PC-3 (cell line): ENCODE measurements at regions not wholly inside any gene's neighbourhood (a gene's known extent, or its start where the extent isn't known, plus 50 kb on each side); places are given as distances from the start of the nearest gene placed in this dataset.

Experiments used
- ATAC-seq: fragments of 200-7000 bp; cut with Tn5 transposase; 2 replicates; pipeline ENCODE4 v1.9.1; 2020; ENCODE audit warnings: mild to moderate bottlenecking, moderate library complexity
- BruUV-seq: library from RNA; stranded (reverse); fragments of 400-500 nt; replicated peaks from 2 replicates; lab custom pipeline; 2021; lab: Mats Ljungman, UMichigan
- CTCF ChIA-PET: fragments of 300-600 bp; sonication (Branson Sonifier 250); formaldehyde crosslinking; loops from one replicate; lab custom pipeline; 2022; ENCODE audit warnings: antibody characterized with exemption; lab: Charles Lee
- POLR2A ChIA-PET: fragments of 300-600 bp; sonication (Branson Sonifier 250); formaldehyde crosslinking; loops from one replicate; lab custom pipeline; 2022; ENCODE audit warnings: antibody characterized with exemption; ENCODE audit not compliant: unreplicated experiment; lab: Charles Lee
- DNase-seq: peaks from one replicate; pipeline ENCODE4 v3.0.0-alpha.2; 2015
- H2AFZ ChIP-seq: fragments of 300-600 bp; sonication (generic); 2 replicates; pipeline ENCODE4 v1.6.0; 2016; ENCODE audit warnings: antibody characterized with exemption, low read length
- H3F3A ChIP-seq: fragments of 300-600 bp; sonication (generic); one replicate; pipeline ENCODE4 v1.6.0; 2017; ENCODE audit warnings: antibody characterized with exemption, low read length, control low read depth, mild to moderate bottlenecking; ENCODE audit not compliant: unreplicated experiment
- H3K27ac ChIP-seq: fragments of 300-600 bp; sonication (generic); 2 replicates; pipeline ENCODE4 v1.5.1; 2016; ENCODE audit warnings: mild to moderate bottlenecking, low read length
- H3K27me3 ChIP-seq: fragments of 300-600 bp; sonication (generic); 2 replicates; pipeline ENCODE4 v1.6.1; 2016; ENCODE audit warnings: low read length, mixed read lengths
- H3K36me3 ChIP-seq: fragments of 300-600 bp; sonication (generic); 2 replicates; pipeline ENCODE4 v1.6.1; 2016; ENCODE audit warnings: low read depth, mixed run types, low read length, mixed read lengths
- H3K4me1 ChIP-seq: fragments of 300-600 bp; sonication (generic); 2 replicates; pipeline ENCODE4 v1.5.1; 2016; ENCODE audit warnings: low read length; ENCODE audit not compliant: insufficient read depth
- H3K4me2 ChIP-seq: fragments of 300-600 bp; sonication (generic); 2 replicates; pipeline ENCODE4 v1.6.0; 2016; ENCODE audit warnings: low read length
- H3K4me3 ChIP-seq: fragments of 300-600 bp; sonication (generic); 2 replicates; pipeline ENCODE4 v1.5.1; 2016; ENCODE audit warnings: mild to moderate bottlenecking, low read length, mixed read lengths
- H3K79me2 ChIP-seq: fragments of 300-600 bp; sonication (generic); 2 replicates; pipeline ENCODE4 v1.6.1; 2017; ENCODE audit warnings: low read length, mixed read lengths
- H3K9ac ChIP-seq: fragments of 300-600 bp; sonication (generic); 2 replicates; pipeline ENCODE4 v1.6.0; 2016; ENCODE audit warnings: mild to moderate bottlenecking, low read length
- H3K9me2 ChIP-seq: fragments of 300-600 bp; sonication (generic); replicated peaks from 2 replicates; pipeline ENCODE4 v1.6.1; 2016; ENCODE audit warnings: mixed run types, low read length, mixed read lengths
- H3K9me3 ChIP-seq: fragments of 300-600 bp; sonication (generic); 2 replicates; pipeline ENCODE4 v1.6.1; 2016; ENCODE audit warnings: low read length, mixed read lengths
- H4K20me1 ChIP-seq: fragments of 300-600 bp; sonication (generic); 2 replicates; pipeline ENCODE4 v1.6.1; 2016; ENCODE audit warnings: low read length, mixed read lengths
- EZH2 ChIP-seq: fragments of 300-600 bp; sonication (generic); IDR thresholded peaks from one replicate; pipeline ENCODE4 v1.6.1; 2017; ENCODE audit warnings: antibody characterized with exemption, mild to moderate bottlenecking, low read length; ENCODE audit not compliant: unreplicated experiment
- EZH2phosphoT487 ChIP-seq: fragments of 300-600 bp; sonication (generic); IDR thresholded peaks from 2 replicates; pipeline ENCODE4 v1.6.1; 2018; ENCODE audit warnings: mild to moderate bottlenecking, antibody characterized with exemption, low read length, borderline replicate concordance
- intact Hi-C: fragments of 100-400 bp; cut with micrococcal nuclease; formaldehyde crosslinking; loops from 2 replicates; pipeline ENCODE4 v1.9.0; 2023
- TF ChIP-seq, protein P1 (sequence below): fragments of 300-600 bp; sonication (generic); conservative IDR thresholded peaks from 2 replicates; pipeline ENCODE4 v1.5.1; 2017; ENCODE audit warnings: antibody characterized with exemption, low read depth, mild to moderate bottlenecking, low read length

DNA sequence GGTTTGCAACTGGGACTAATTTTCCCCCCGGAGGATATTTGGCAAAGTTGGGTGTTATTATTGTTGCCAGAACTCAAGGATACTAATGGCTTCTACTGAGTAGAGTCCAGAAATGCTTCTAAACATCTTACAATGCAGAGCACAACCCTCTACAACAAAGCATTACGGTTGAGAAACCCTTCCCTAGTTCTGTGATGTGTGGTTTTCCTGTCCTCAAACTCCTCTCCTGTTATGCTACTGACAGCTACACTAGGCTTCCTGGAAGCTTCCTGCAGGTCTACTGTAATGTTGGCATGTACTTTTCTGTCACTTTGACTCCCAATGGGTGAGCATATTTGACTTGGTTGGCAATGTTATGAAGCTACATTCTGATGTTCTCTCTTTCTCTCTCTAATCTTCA lies 1656.9 kb downstream of the MRPL39 start:
- no peak overlapping the region for H2AFZ ChIP-seq
- intact Hi-C loops: loop anchor here (2.0 kb wide), 1 partner anchor 60 kb away; no protein-coding TSS in a partner anchor
- peak overlapping the region; percentile 84 for H3K27ac ChIP-seq
- H3K36me3 ChIP-seq: no peaks in the 10 kb centered on the region
- H3K4me2 ChIP-seq: no peak overlapping the region
- H3K27me3 ChIP-seq: no peaks in the 10 kb centered on the region
- peaks cover 27% of the 10 kb centered on the region for H3K4me1 ChIP-seq
- TF ChIP-seq EZH2phosphoT487 (no peak), EZH2 (no peak)
- TF ChIP-seq, protein P1, sequence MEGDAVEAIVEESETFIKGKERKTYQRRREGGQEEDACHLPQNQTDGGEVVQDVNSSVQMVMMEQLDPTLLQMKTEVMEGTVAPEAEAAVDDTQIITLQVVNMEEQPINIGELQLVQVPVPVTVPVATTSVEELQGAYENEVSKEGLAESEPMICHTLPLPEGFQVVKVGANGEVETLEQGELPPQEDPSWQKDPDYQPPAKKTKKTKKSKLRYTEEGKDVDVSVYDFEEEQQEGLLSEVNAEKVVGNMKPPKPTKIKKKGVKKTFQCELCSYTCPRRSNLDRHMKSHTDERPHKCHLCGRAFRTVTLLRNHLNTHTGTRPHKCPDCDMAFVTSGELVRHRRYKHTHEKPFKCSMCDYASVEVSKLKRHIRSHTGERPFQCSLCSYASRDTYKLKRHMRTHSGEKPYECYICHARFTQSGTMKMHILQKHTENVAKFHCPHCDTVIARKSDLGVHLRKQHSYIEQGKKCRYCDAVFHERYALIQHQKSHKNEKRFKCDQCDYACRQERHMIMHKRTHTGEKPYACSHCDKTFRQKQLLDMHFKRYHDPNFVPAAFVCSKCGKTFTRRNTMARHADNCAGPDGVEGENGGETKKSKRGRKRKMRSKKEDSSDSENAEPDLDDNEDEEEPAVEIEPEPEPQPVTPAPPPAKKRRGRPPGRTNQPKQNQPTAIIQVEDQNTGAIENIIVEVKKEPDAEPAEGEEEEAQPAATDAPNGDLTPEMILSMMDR: no peak
- no peaks in the 10 kb centered on the region for H3F3A ChIP-seq
- ChIA-PET POLR2A (no interaction called here), CTCF (no interaction called here)
- DNase-seq (no peak), ATAC-seq (no peak)
- BruUV-seq: no TSS peak
- no peak overlapping the region for H3K4me3 ChIP-seq
- peak overlapping the region; percentile 35; the same call in 1 of the 2 replicates for H3K9ac ChIP-seq
- no peaks in the 10 kb centered on the region for H3K79me2 ChIP-seq
- H4K20me1 ChIP-seq: no peaks in the 10 kb centered on the region
- H3K9me2 ChIP-seq: no peaks in the 10 kb centered on the region
- no peaks in the 10 kb centered on the region for H3K9me3 ChIP-seq

DNA sequence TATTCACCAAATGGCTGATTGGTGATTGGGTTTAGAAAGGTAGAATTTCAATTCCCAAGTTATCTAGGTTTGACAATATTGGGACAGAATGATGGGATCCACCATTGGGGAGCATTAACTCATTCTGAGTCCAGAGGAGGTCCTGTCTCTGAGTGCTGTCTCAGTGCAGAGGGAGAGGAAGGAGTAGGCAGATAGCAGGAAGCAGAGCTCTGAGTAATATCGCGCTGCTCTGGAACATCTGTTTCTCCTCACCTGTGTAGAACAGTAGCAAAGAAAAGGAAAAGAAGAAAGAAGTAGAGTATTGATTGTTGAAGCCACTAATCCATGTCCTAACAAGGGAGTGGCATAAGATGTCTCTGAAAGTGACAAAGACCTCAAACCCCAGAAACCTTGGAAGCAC lies 1657.8 kb downstream of the MRPL39 start:
- Histone ChIP-seq H3K9ac (no peak overlapping the region), H3K4me1 (peaks cover 27% of the 10 kb centered on the region), H3K36me3 (no peaks in the 10 kb centered on the region), H3F3A (no peaks in the 10 kb centered on the region), H3K4me3 (no peak overlapping the region), H3K27ac (no peak overlapping the region), H3K79me2 (no peaks in the 10 kb centered on the region), H3K9me2 (no peaks in the 10 kb centered on the region), H4K20me1 (no peaks in the 10 kb centered on the region), H3K4me2 (no peak overlapping the region), H3K9me3 (no peaks in the 10 kb centered on the region), H3K27me3 (no peaks in the 10 kb centered on the region), H2AFZ (no peak overlapping the region)
- intact Hi-C loops: no loop called here
- DNase-seq (no peak), ATAC-seq (no peak)
- CTCF ChIA-PET: no interaction called here
- TF ChIP-seq, protein P1: no peak
- no peak for TF ChIP-seq EZH2phosphoT487
- TF ChIP-seq EZH2: no peak
- BruUV-seq: no TSS peak
- POLR2A ChIA-PET: no interaction called here

DNA sequence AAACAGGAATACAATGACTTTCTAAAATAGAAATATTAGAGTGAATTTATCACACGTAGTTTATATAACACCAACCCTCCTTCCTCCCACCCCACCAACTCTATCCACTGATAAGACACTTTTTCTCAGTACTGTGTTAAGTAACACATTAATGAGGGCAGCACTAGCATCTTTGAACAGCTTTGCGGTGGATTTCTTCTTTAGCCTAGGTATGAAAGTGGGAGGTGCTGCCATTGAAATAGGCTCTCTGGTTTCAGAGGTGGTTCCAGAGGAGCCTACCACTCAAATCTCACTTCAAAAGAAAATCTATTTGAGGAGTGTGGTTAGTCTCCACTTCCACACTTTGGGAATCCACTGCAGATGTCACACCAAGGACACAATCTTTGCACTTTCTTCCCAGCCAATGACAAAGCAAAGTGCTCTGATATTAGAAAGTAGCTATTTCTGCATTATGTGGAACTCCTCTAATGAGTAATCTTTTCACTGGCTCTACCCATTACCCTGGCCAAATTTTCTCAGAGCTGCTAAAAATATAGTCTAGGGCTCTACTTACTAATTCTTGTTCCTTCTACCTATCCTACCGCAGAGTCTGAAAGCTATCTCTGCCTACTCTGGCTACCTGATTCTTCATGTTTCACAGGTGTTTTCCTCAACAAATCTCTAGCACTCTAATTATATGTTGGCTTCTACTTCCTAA lies 1667.8 kb downstream of the MRPL39 start:
- no peak for ATAC-seq
- intact Hi-C loops: loop anchor here (10.0 kb wide), 1 partner anchor 575 kb away; no protein-coding TSS in a partner anchor
- Histone ChIP-seq H3F3A (no peaks in the 10 kb centered on the region), H4K20me1 (no peaks in the 10 kb centered on the region), H3K27me3 (no peaks in the 10 kb centered on the region), H3K4me3 (no peak overlapping the region), H3K9me2 (no peaks in the 10 kb centered on the region), H2AFZ (no peak overlapping the region), H3K9me3 (no peaks in the 10 kb centered on the region), H3K4me2 (no peak overlapping the region), H3K9ac (no peak overlapping the region), H3K27ac (no peak overlapping the region), H3K36me3 (no peaks in the 10 kb centered on the region), H3K79me2 (no peaks in the 10 kb centered on the region), H3K4me1 (no peaks in the 10 kb centered on the region)
- ChIA-PET POLR2A (no interaction called here), CTCF (no interaction called here)
- no peak for DNase-seq
- TF ChIP-seq, protein P1: no peak
- TF ChIP-seq EZH2phosphoT487 (no peak), EZH2 (no peak)
- no TSS peak for BruUV-seq
